ENCODE measurements at regions not wholly inside any gene's neighbourhood (a gene's known extent, or its start where the extent isn't known, plus 50 kb on each side); places are given as distances from the start of the nearest gene placed in this dataset.
"Not testable (repeated sequence)": the region's sequence is repeated elsewhere in the genome, so short reads cannot be mapped to it uniquely, and the experiment has no call there.

- no peak for DNase-seq (ENCODE audit: low read depth in 2 of 2)
Measured at GRCh38 chr21:16218682-16219343, 489.0 kb downstream of the USP25 start.

DNA sequence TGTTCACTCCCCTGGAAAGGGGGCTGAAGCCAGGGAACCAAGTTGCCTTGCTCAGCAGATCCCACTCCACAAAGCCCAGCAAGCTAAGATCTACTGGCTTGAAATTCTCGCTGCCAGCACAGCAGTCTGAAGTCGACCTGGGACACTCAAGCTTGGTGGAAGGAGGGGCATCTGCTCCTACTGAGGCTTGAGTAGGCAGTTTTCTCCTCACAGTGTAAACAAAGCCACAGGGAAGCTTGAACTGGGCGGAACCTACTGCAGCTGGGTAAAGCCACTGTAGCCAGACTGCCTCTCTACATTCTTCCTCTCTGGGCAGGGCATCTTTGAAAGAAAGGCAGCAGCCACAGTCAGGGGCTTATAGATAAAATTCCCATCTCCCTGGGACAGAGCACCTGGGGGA, 495.0 kb downstream of the USP25 start:
- DNase-seq (ENCODE audit: low read depth in 2 of 2) = not testable (repeated sequence)

- DNase-seq (ENCODE audit: low read depth in 2 of 2) = no peak
Measured at GRCh38 chr21:16239659-16240265, 510.0 kb downstream of the USP25 start.

GRCh38 chr21:16241016-16241415, 511.2 kb downstream of the USP25 start:
- DNase-seq (ENCODE audit: low read depth in 2 of 2) = no peak

DNA sequence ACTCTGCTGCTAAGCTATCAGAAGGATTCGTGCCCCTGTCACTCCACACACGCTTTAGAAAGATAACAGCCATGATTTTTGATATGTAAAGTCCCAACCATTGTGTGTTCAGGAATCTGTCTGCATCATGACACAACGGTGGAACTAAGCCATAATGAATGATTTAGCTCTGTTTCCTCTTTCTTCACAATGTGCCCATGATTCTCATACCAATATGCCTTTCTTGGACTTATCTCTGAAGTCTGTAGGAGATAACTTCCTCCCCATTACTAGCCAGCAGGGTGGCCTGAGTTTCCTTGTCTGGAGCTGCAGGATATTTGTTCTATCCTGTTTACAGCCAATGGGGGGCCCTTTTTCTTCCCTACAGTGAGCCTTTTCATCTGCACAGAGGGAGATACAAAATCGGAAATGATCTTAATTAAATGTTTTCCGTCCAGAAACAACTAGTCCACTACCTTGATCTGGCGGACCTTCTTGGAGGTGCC, 511.7 kb downstream of the USP25 start:
- DNase-seq (ENCODE audit: low read depth in 2 of 2) = no peak

GRCh38 chr21:16243396-16243795, 513.6 kb downstream of the USP25 start:
- no peak for DNase-seq (ENCODE audit: low read depth in 2 of 2)

GRCh38 chr21:16248705-16249104, 518.9 kb downstream of the USP25 start:
- DNase-seq (ENCODE audit: low read depth in 2 of 2) = no peak

GRCh38 chr21:16250273-16250672, 520.5 kb downstream of the USP25 start:
- no peak for DNase-seq (ENCODE audit: low read depth in 2 of 2)

DNA sequence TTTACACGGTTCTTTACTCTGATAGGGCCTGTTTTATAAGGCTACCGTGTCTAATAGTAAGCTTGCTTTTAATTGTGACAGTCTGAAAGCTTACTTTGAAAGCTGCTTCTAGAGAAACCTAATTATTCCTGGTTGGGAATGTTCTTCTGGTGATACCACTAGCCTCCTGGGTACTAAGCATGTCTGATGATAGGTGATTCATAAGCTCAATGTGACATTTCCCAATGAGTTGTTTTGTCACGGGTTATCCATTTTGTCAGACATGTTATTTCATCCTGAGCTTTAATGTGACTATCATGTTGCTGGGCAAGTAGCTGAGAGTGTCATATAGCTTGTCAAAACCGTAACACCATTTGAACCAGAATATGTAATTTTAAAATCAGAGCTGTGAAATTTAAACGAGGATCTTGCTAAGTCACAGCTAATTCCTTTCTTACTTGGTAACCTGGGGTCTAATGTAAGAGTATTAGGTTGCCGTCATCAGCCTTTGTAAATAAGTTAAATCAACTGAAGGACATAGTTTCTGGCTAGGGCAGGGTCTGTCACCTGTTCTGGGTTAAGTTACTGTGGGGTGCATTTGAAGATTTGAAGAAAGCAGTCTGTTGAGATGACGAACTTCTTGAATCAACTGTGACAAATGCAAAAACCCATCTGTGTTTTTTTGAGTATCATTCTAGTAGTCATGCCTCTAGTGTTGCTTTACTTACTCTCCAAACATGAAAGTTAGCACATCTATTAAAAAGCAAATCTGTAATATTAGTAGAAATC, 529.2 kb downstream of the USP25 start:
- DNase-seq (ENCODE audit: low read depth in 2 of 2) = no peak

GRCh38 chr21:16262091-16262490, 532.3 kb downstream of the USP25 start:
- no peak for DNase-seq (ENCODE audit: low read depth in 2 of 2)

DNA sequence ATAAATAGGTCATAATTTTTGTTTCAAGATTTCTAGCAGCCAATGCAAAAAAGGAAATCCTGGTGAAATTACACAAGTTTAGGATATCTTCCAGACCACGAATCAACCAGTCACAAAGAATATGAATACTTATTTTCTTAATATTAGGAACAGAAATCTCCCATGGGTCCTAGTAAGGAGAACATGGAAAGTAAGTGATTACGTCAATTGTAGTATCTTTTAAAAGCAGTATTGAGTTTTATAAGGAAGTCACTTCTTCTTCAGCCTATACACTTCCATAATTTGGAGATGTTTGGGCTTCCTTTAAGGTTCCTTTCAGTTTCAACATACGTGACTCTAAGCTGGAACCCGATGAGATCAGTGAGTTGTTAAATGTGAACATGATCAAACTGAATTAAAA, 534.5 kb downstream of the USP25 start:
- no peak for DNase-seq (ENCODE audit: low read depth in 2 of 2)

GRCh38 chr21:16269476-16269875, 539.7 kb downstream of the USP25 start:
- no peak for DNase-seq (ENCODE audit: low read depth in 2 of 2)

DNA sequence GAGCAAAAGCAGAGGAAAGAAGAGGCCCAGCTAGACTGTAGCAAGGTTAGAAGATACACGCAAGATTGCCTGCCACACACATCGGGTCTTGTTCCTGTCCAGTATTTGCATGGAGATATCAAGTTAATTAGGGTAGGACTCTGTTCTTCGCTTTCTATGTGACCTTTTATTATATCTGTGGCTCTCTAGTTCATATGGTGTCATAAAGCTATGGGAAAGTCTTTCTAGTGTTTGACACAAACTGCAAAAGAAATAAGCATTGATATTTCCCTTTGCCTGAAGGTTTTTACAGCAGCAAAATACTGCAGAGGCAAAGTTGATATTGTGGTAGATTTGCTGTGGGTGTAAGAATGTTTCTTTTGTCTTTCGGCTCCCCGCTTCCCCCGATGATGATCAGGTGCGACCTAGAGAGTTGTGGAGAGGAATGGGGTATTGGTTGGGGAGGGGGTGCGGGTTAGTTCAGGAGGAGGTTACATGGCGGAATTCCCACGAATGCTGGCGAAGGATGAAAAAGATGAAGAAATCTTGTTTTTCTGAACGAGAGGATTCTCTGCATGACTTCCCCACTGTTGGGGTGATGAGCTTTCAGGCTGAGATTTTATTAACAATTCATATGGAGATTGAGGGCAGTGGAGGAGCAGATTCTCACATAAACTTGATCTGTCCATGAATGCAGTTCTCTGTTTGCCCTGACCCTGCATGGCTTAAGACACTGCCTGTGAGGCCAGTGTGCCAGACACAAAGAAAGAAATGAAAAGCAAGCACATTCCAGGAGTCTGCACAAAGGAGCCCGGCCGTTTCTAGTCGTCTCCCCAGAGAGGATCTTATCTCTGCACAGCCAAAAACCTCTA, 550.2 kb downstream of the USP25 start:
- DNase-seq (ENCODE audit: low read depth in 2 of 2) = no peak

DNA sequence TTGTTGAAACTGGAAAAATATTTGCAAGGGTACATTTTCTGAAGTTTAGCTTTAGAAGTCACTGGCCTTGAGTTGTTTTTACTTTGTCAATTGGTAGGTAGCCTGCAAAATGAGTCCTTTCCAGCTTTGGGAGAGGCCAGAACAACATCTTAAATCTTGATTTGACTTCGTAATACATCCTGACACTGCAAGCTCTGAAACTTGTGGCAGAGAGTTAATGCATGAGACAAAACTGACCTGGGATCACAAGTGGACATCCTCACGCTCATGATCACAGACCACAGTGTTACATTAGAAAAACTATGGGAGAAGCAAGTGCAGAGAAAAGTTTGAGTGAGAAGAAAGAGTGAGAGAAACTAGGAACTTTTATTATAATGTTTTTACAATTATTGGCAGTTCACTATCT, 550.9 kb downstream of the USP25 start:
- DNase-seq (ENCODE audit: low read depth in 2 of 2) = no peak

- DNase-seq (ENCODE audit: low read depth in 2 of 2) = no peak
Measured at GRCh38 chr21:16283516-16283915, 553.7 kb downstream of the USP25 start.

DNA sequence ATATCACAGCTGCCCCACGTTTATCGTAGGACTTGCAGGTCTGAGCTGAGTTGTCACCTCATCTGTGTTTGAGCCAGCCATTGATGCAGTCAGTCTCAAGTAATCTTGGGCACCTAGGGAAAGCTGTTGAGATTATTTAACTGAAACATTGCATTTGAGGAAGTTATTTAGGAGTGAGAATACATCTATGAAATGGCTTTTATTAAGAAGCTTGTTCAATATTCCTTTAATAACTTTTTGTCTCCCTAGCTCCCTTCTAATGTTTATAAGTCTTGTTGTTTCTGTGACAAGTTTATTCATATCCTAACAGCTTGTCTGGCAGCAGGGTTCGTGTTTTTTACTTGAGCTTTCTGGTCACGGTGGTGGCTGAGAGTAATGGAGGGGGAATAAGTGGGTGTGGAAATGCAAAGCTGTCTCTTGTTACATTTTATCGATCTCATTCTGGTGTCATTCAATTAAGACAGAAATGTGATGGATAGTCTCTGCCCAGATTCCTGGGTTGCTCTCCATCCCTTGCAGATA, 555.9 kb downstream of the USP25 start:
- no peak for DNase-seq (ENCODE audit: low read depth in 2 of 2)

DNA sequence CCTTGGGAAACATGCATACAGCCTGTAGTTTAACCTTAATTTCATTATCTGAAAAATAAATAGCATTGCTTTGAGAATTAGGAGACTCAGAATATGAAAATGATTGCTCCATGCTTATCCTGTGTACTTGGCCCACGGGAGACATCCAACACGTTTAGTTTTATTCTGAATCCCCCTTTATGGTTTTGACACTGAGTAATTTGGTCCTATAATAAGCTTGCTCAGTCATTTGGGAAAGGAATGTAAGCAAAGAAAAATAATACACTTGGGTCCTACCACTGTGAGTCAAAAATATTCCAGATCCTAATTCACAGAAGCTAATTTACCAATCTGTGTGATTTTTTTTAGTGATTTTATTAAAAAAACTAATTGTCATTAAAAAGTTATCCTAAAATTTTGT, 557.3 kb downstream of the USP25 start:
- no peak for DNase-seq (ENCODE audit: low read depth in 2 of 2)

- no peak for DNase-seq (ENCODE audit: low read depth in 2 of 2)
Measured at GRCh38 chr21:16291296-16291695, 561.5 kb downstream of the USP25 start.

GRCh38 chr21:16294128-16294527, 564.3 kb downstream of the USP25 start:
- no peak for DNase-seq (ENCODE audit: low read depth in 2 of 2)

DNA sequence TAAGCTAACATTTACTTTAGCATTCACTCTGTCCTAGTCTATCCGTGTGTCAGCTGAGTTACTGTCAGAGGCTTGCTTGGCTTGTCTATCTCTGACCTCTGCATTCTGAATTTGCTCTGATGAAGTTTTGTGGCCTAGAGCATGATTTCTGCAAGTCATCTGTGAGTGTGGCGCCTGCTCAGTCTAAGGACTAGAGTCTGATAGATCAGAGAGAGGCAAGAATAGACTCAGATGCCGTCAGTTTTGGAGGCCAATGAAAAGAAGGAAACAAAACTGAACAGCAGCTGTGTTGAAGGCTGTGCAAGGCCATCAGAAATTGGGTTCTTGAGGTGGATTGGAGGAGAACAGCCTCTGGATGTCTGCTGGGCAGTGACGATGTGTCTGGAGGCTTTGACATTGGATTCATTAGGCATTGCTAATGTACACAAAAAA, 573.1 kb downstream of the USP25 start:
- DNase-seq (ENCODE audit: low read depth in 2 of 2) = no peak

DNA sequence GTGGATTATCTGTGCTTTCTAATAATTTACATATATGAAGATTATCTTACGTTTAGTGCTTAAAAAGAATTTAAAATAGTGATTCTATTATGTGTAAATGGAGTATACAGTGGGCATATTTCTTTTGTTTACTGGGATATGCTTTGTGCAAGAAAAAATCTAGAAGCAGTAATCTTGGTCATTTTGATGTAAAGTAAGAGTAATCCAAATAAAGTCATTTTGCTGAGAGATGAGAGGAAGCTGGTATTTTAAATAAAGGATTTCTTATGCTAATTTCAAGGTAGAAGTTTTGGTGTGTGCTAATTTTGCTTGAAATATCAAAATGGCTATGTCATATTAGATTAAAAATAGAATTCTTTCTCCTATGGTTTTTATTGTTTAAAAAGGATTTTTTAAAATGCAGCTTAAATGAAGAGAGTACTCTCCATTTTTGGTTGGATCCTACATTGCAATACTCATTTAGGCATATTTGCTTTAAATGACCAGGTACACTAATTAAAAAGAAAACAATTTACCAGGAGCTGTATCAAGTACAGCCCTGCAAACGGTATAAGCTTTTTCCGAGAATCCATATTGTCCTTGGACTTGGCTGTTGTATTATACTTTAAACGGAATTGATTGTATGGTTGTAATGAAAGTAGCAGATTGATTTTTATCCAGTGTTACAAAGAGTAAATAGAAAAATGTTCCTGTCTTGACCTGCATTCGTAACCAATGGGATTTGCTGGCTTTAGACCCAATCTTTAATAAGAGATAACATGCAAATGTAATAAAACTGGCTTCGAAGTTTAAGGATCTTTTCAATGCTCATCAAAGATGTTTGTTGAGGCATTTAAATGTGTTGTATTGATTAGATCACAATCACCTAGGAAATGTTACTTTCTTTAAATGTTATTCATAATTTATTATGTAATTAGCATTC, 574.7 kb downstream of the USP25 start:
- no peak for DNase-seq (ENCODE audit: low read depth in 2 of 2)

Data from activated CD8-positive, alpha-beta memory T cell treated with anti-CD3 and anti-CD28 coated beads for 4 hours (primary cell).